Stomach (tissue), 4 donors: ENCODE measurements at regions not wholly inside any gene's neighbourhood (a gene's known extent, or its start where the extent isn't known, plus 50 kb on each side); places are given as distances from the start of the nearest gene placed in this dataset.

ENCODE experiments used
- CTCF ChIP-seq, 7 experiments: fragments of 450-650 bp in 4 of 7; fragments of 200-600 bp in 3 of 7; sonication (generic) in 3 of 7; IDR thresholded peaks; one replicate each; pipeline ENCODE4 v1.5.1; 2016 to 2019; ENCODE audit warnings: antibody characterized with exemption in 7 of 7, control low read depth in 2 of 7, mild to moderate bottlenecking in 1 of 7
- EP300 ChIP-seq: sonication (generic); formaldehyde crosslinking; IDR thresholded peaks from one replicate; pipeline ENCODE4 v1.6.1; 2017; ENCODE audit warnings: antibody characterized with exemption
- POLR2A ChIP-seq, 4 donors: fragments of 450-650 bp; IDR thresholded peaks; one replicate each; pipeline ENCODE4 v1.6.1; 2016; ENCODE audit warnings: antibody characterized with exemption in 4 of 4, control low read depth in 2 of 4, mild to moderate bottlenecking in 1 of 4, moderate library complexity in 1 of 4

GRCh38 chr3:164303894-164304293 lies 774.4 kb downstream of the SI start:
- TF ChIP-seq CTCF (IDR thresholded peaks at IDR 0.05), result no peak
- no peak for TF ChIP-seq EP300
- no peak for TF ChIP-seq POLR2A (IDR thresholded peaks at IDR 0.05)
